K562 (cell line): ENCODE measurements at regions not wholly inside any gene's neighbourhood (a gene's known extent, or its start where the extent isn't known, plus 50 kb on each side); places are given as distances from the start of the nearest gene placed in this dataset.

Experiments used
- ATAC-seq: fragments of 200-7000 bp; cut with Tn5 transposase; 3 replicates; pipeline ENCODE4 v1.9.1; 2020; ENCODE audit warnings: moderate library complexity
- BruUV-seq: library from RNA; stranded (reverse); fragments of 400-500 nt; replicated peaks from 2 replicates; lab custom pipeline; 2021; lab: Mats Ljungman, UMichigan
- CTCF ChIA-PET: fragments of 300-600 bp; formaldehyde crosslinking; extraction: SDS; loops from one replicate; lab custom pipeline; 2021; ENCODE audit warnings: low intra/inter-chr PET ratio; lab: Yijun Ruan, JAX
- POLR2A ChIA-PET: fragments of 300-600, 350-650 bp; sonication (Branson Sonifier 250); formaldehyde crosslinking; extraction: SDS; loops from one replicate; lab custom pipeline; 2021; ENCODE audit warnings: antibody characterized with exemption, inconsistent platforms; lab: Yijun Ruan, JAX
- DNase-seq, 4 experiments: peaks; one replicate each; pipeline versions ENCODE4 v3.0.0 to v3.0.0-alpha.2; 2011 to 2018; ENCODE audit warnings: low spot score in 3 of 4, mixed read lengths in 3 of 4; ENCODE audit errors: extremely low read depth in 1 of 4
- FAIRE-seq: peaks from 2 replicates; lab custom pipeline; 2011; peaks lifted over from hg19 to GRCh38; lab: Jason Lieb, UNC
- H2AFZ ChIP-seq: 2 replicates; pipeline ENCODE4 v1.6.0; 2011; ENCODE audit warnings: low read depth, low read length, control low read depth, inconsistent platforms
- H3K27ac ChIP-seq: fragments of 200-600 bp; 3 replicates; pipeline ENCODE4 v1.8.0; 2011; ENCODE audit warnings: low read depth, mild to moderate bottlenecking, control low read depth, inconsistent platforms, low read length, moderate library complexity, mixed read lengths; ENCODE audit errors: extremely low read depth
- H3K27me3 ChIP-seq, 2 experiments: fragments of 300-600 bp in 1 of 2; 2 replicates in 1 of 2; 3 replicates in 1 of 2; pipeline versions ENCODE4 v1.6.0 to v1.8.0; 2011; ENCODE audit warnings: inconsistent platforms in 2 of 2, low read length in 2 of 2, mild to moderate bottlenecking in 1 of 2, mixed read lengths in 1 of 2, moderate library complexity in 1 of 2; ENCODE audit not compliant: control insufficient read depth in 2 of 2, insufficient read depth in 2 of 2
- H3K36me3 ChIP-seq: fragments of 300-600 bp; 3 replicates; pipeline ENCODE4 v1.8.0; 2011; ENCODE audit warnings: mild to moderate bottlenecking, low read length, inconsistent platforms; ENCODE audit not compliant: control insufficient read depth, insufficient read depth
- H3K4me1 ChIP-seq, 2 experiments: fragments of 200-600 bp in 1 of 2; replicated peaks in 1 of 2; 2 replicates in 1 of 2; 3 replicates in 1 of 2; pipeline versions ENCODE4 v1.5.1 to v1.8.0; 2011; ENCODE audit warnings: inconsistent platforms in 2 of 2, low read length in 2 of 2, mild to moderate bottlenecking in 1 of 2, mixed read lengths in 1 of 2, moderate library complexity in 1 of 2; ENCODE audit not compliant: control insufficient read depth in 2 of 2, insufficient read depth in 2 of 2
- H3K4me2 ChIP-seq: 2 replicates; pipeline ENCODE4 v1.6.1; 2011; ENCODE audit warnings: low read length, control low read depth, inconsistent platforms, mixed read lengths; ENCODE audit not compliant: insufficient read depth
- H3K4me3 ChIP-seq: fragments of 200-600 bp; sonication (generic), shearing (Covaris generic); 2 replicates; pipeline ENCODE4 v1.5.1; 2016; ENCODE audit warnings: control low read depth, inconsistent platforms
- H3K79me2 ChIP-seq: fragments of 200-600 bp; 3 replicates; pipeline ENCODE4 v1.8.0; 2011; ENCODE audit warnings: low read length, inconsistent platforms; ENCODE audit not compliant: control insufficient read depth, insufficient read depth
- H3K9ac ChIP-seq, 2 experiments: 2 replicates each; pipeline versions ENCODE4 v1.6.0 to v1.6.1; 2011; ENCODE audit warnings: low read depth in 2 of 2, low read length in 2 of 2, control low read depth in 1 of 2, inconsistent platforms in 1 of 2, mild to moderate bottlenecking in 1 of 2, mixed read lengths in 1 of 2; ENCODE audit not compliant: insufficient read depth in 1 of 2
- H3K9me1 ChIP-seq: one replicate; pipeline ENCODE4 v1.6.0; 2011; ENCODE audit warnings: inconsistent platforms, mild to moderate bottlenecking, low read length, moderate library complexity; ENCODE audit not compliant: control insufficient read depth, insufficient read depth
- H3K9me3 ChIP-seq: replicated peaks from 2 replicates; pipeline ENCODE4 v1.5.1; 2011; ENCODE audit warnings: low read depth, low read length, inconsistent platforms; ENCODE audit not compliant: control insufficient read depth, insufficient read depth
- H4K20me1 ChIP-seq: replicated peaks from 2 replicates; pipeline ENCODE4 v1.6.1; 2011; ENCODE audit warnings: low read length, inconsistent platforms, mixed read lengths; ENCODE audit not compliant: control insufficient read depth, insufficient read depth
- CHD1 ChIP-seq: fragments of 200-600 bp; sonication (generic); IDR thresholded peaks from one replicate; pipeline ENCODE4 v1.6.1; 2012; ENCODE audit warnings: mild to moderate bottlenecking, moderate library complexity, low read length, inconsistent platforms
- FIP1L1 ChIP-seq: fragments of 200-400 bp; formaldehyde crosslinking; IDR thresholded peaks from 2 replicates; pipeline ENCODE4 v1.6.1; 2018; ENCODE audit warnings: mild to moderate bottlenecking, low read depth, low read length; ENCODE audit not compliant: poor library complexity, severe bottlenecking
- HLTF ChIP-seq: fragments of 450-650 bp; IDR thresholded peaks from 2 replicates; pipeline ENCODE4 v1.6.1; 2016
- HMGXB4 ChIP-seq: sonication (generic); formaldehyde crosslinking; IDR thresholded peaks from 2 replicates; pipeline ENCODE4 v1.8.1; 2023; ENCODE audit warnings: mild to moderate bottlenecking, missing genetic modification reagents
- MTA2 ChIP-seq: fragments of 450-650 bp; IDR thresholded peaks from 2 replicates; pipeline ENCODE4 v1.6.1; 2016; ENCODE audit warnings: low read depth
- NUFIP1 ChIP-seq: fragments of 450-650 bp; IDR thresholded peaks from 2 replicates; pipeline ENCODE4 v1.6.1; 2018; ENCODE audit not compliant: partially characterized antibody
- SNRNP70 ChIP-seq: fragments of 200-400 bp; formaldehyde crosslinking; optimal IDR thresholded peaks from 2 replicates; pipeline ENCODE3; 2017; ENCODE audit warnings: low read depth, low read length
- SP2 ChIP-seq: IDR thresholded peaks from 2 replicates; pipeline ENCODE4 v1.6.1; 2011; ENCODE audit warnings: mild to moderate bottlenecking, low read depth, low read length, moderate library complexity; ENCODE audit not compliant: poor library complexity, severe bottlenecking; ENCODE audit errors: extremely low read depth
- ZNF133 ChIP-seq: fragments of 250-450 bp; sonication (Bioruptor Pico); IDR thresholded peaks from 2 replicates; pipeline ENCODE4 v1.4.0; 2020; ENCODE audit warnings: mild to moderate bottlenecking
- ZSCAN32 ChIP-seq: fragments of 450-650 bp; formaldehyde crosslinking; IDR thresholded peaks from 2 replicates; pipeline ENCODE4 v1.4.0; 2020; ENCODE audit warnings: mild to moderate bottlenecking, moderate library complexity
- WGBS: fragments of 100-300 bp; shearing (Covaris generic); methylation state at CpG from one replicate; pipeline ENCODE4 v1.1.6; 2016; ENCODE audit warnings: low coverage, mixed read lengths; ENCODE audit not compliant: insufficient coverage; ENCODE audit errors: missing lambda C conversion rate; 5-methylcytosine and 5-hydroxymethylcytosine counted together
- in situ Hi-C: fragments of 300-500 bp; cut with MboI; formaldehyde crosslinking; loops from 4 replicates; pipeline ENCODE4 v1.15.0; 2018; ENCODE audit warnings: inconsistent platforms, mixed read lengths
- intact Hi-C: fragments of 100-400 bp; cut with micrococcal nuclease; formaldehyde crosslinking; loops from 2 replicates; pipeline ENCODE4 v1.14.2; 2022

- BruUV-seq, result no TSS peak
- CTCF ChIA-PET, result no interaction called here
- Histone ChIP-seq H3K4me3 (no peak overlapping the region), H3K27ac (no peak overlapping the region), H2AFZ (no peak overlapping the region), H3K27me3 (no peaks in the 10 kb centered on the region), H3K9me1 (no peaks in the 10 kb centered on the region), H3K9me3 (no peaks in the 10 kb centered on the region; the same call in none of the 2 replicates), H3K79me2 (no peaks in the 10 kb centered on the region), H3K4me1 (no peaks in the 10 kb centered on the region), H4K20me1 (no peaks in the 10 kb centered on the region), H3K36me3 (no peaks in the 10 kb centered on the region), H3K4me2 (no peak overlapping the region), H3K9ac (no peak overlapping the region)
- POLR2A ChIA-PET, result no interaction called here
- 0% methylated on average over 4 of the region's 4 CpGs for WGBS
- intact Hi-C loops, result no loop called here
- TF ChIP-seq MTA2, result no peak
- no peak for TF ChIP-seq SNRNP70
- no peak for TF ChIP-seq CHD1
- DNase-seq (no peak), ATAC-seq (no peak), FAIRE-seq (no peak)
- in situ Hi-C loops, result no loop called here
These were observed 550.1 kb upstream of the CDH18 start for GRCh38 chr5:20537911-20538703.

- no peaks in the 10 kb centered on the region for H4K20me1 ChIP-seq
- ATAC-seq (no peak), DNase-seq (no peak), FAIRE-seq (no peak)
- H3K79me2 ChIP-seq, result no peaks in the 10 kb centered on the region
- H2AFZ ChIP-seq, result no peak overlapping the region
- H3K4me1 ChIP-seq, result no peaks in the 10 kb centered on the region
- no peaks in the 10 kb centered on the region; the same call in none of the 2 replicates for H3K9me3 ChIP-seq
- BruUV-seq, result no TSS peak
- H3K9me1 ChIP-seq, result no peaks in the 10 kb centered on the region
- ChIA-PET CTCF (no interaction called here), POLR2A (no interaction called here)
- no peak overlapping the region for H3K27ac ChIP-seq
- intact Hi-C loops (no loop called here), in situ Hi-C loops (no loop called here)
- no peak overlapping the region for H3K4me2 ChIP-seq
- no peak overlapping the region for H3K9ac ChIP-seq
- H3K4me3 ChIP-seq, result no peak overlapping the region
- H3K36me3 ChIP-seq, result no peaks in the 10 kb centered on the region
- no peaks in the 10 kb centered on the region for H3K27me3 ChIP-seq
- no peak for TF ChIP-seq HMGXB4
- TF ChIP-seq ZSCAN32 (CRISPR knock-in tag), result no peak
- TF ChIP-seq FIP1L1, result no peak
- no peak for TF ChIP-seq SP2
- no peak for TF ChIP-seq NUFIP1
- TF ChIP-seq HLTF, result no peak
- TF ChIP-seq ZNF133 (CRISPR knock-in tag), result no peak
These were observed 548.8 kb upstream of the CDH18 start for GRCh38 chr5:20536813-20537212.
